Left colon (tissue), 2 donors: ENCODE measurements at regions not wholly inside any gene's neighbourhood (a gene's known extent, or its start where the extent isn't known, plus 50 kb on each side); places are given as distances from the start of the nearest gene placed in this dataset.
"Not testable (repeated sequence)": the region's sequence is repeated elsewhere in the genome, so short reads cannot be mapped to it uniquely, and the experiment has no call there.

Experiments used
- ATAC-seq: fragments of 200-7000 bp; cut with Tn5 transposase; one replicate; pipeline ENCODE4 v1.9.1; 2020; ENCODE audit warnings: mild to moderate bottlenecking, moderate library complexity
- DNase-seq, 2 donors: peaks; one replicate each; pipeline ENCODE4 v3.0.0-alpha.2; 2020
- intact Hi-C, 2 donors: fragments of 100-400 bp; cut with DNase I in 1 of 2; cut with micrococcal nuclease in 1 of 2; formaldehyde crosslinking; loops; one replicate each; pipeline versions ENCODE4 v1.11.2 to v1.14.0; 2022; cut with DNase I, micrococcal nuclease
- donor health status: DM: no; HTN: no; CAD: no.
- donor health status: DM: yes; HTN: yes; CAD: no.

- intact Hi-C loops, result no loop called here
- ATAC-seq (no peak), DNase-seq (no peak)
These were observed 555.5 kb upstream of the CYLC2 start for GRCh38 chr9:102439583-102439982.

GRCh38 chr9:102436599-102436998 lies 558.5 kb upstream of the CYLC2 start:
- DNase-seq, ATAC-seq, intact Hi-C loops: not testable (repeated sequence)

GRCh38 chr9:102435427-102435826 lies 559.7 kb upstream of the CYLC2 start:
- DNase-seq (no peak), ATAC-seq (no peak)
- intact Hi-C loops, result no loop called here

GRCh38 chr9:102434545-102434944 lies 560.6 kb upstream of the CYLC2 start:
- intact Hi-C loops, result no loop called here
- ATAC-seq, result no peak

GRCh38 chr9:102428305-102428704 lies 566.8 kb upstream of the CYLC2 start:
- intact Hi-C loops, result no loop called here
- ATAC-seq (no peak), DNase-seq (no peak)

More at GRCh38 chr9:102434545-102434944, 560.6 kb upstream of the CYLC2 start:
- DNase-seq, result no peak

GRCh38 chr9:102416251-102416650 lies 578.9 kb upstream of the CYLC2 start:
- ATAC-seq, intact Hi-C loops, DNase-seq: not testable (repeated sequence)

GRCh38 chr9:102405218-102405867 lies 589.8 kb upstream of the CYLC2 start:
- DNase-seq, result no peak
- ATAC-seq, result no peak
- intact Hi-C loops, result no loop called here

GRCh38 chr9:102403514-102403913 lies 591.6 kb upstream of the CYLC2 start:
- intact Hi-C loops, result no loop called here
- DNase-seq (no peak), ATAC-seq (no peak)

- ATAC-seq, result no peak
- DNase-seq, result no peak
- intact Hi-C loops, result no loop called here
These were observed 596.9 kb upstream of the CYLC2 start for GRCh38 chr9:102398205-102398604.

GRCh38 chr9:102385620-102386019 lies 609.5 kb upstream of the CYLC2 start:
- DNase-seq, intact Hi-C loops, ATAC-seq: not testable (repeated sequence)

GRCh38 chr9:102362470-102363132 lies 624.2 kb upstream of the GRIN3A start:
- no peak for ATAC-seq
- intact Hi-C loops, result no loop called here
- no peak for DNase-seq

- intact Hi-C loops, result no loop called here
- ATAC-seq, result no peak
These were observed 622.4 kb upstream of the GRIN3A start for GRCh38 chr9:102360846-102361245.

GRCh38 chr9:102355982-102356381 lies 617.5 kb upstream of the GRIN3A start:
- no peak for DNase-seq
- ATAC-seq, result no peak
- intact Hi-C loops, result no loop called here

More at GRCh38 chr9:102360846-102361245, 622.4 kb upstream of the GRIN3A start:
- no peak for DNase-seq

GRCh38 chr9:102354041-102354440 lies 615.6 kb upstream of the GRIN3A start:
- DNase-seq, result no peak
- ATAC-seq, result no peak
- intact Hi-C loops, result no loop called here

- intact Hi-C loops, ATAC-seq, DNase-seq: not testable (repeated sequence)
These were observed 599.0 kb upstream of the GRIN3A start for GRCh38 chr9:102337471-102337870.

GRCh38 chr9:102309379-102309778 lies 570.9 kb upstream of the GRIN3A start:
- ATAC-seq, result no peak
- intact Hi-C loops, result no loop called here
- no peak for DNase-seq

GRCh38 chr9:102295188-102295587 lies 556.7 kb upstream of the GRIN3A start:
- ATAC-seq, result no peak
- no peak for DNase-seq
- intact Hi-C loops, result no loop called here

GRCh38 chr9:102273952-102274351 lies 535.5 kb upstream of the GRIN3A start:
- no peak for ATAC-seq
- intact Hi-C loops, result no loop called here
- DNase-seq, result no peak

- ATAC-seq, result no peak
- intact Hi-C loops, result no loop called here
- no peak for DNase-seq
These were observed 514.7 kb upstream of the GRIN3A start for GRCh38 chr9:102253099-102253498.

GRCh38 chr9:102244916-102245315 lies 506.5 kb upstream of the GRIN3A start:
- no peak for ATAC-seq
- no peak for DNase-seq
- intact Hi-C loops, result no loop called here

GRCh38 chr9:102237520-102237919 lies 499.1 kb upstream of the GRIN3A start:
- intact Hi-C loops, result no loop called here
- no peak for ATAC-seq
- no peak for DNase-seq
